GM13976 (cell line): ENCODE measurements at regions not wholly inside any gene's neighbourhood (a gene's known extent, or its start where the extent isn't known, plus 50 kb on each side); places are given as distances from the start of the nearest gene placed in this dataset.

ENCODE experiments used
- DNase-seq: peaks from one replicate; pipeline ENCODE4 v3.0.0; 2012; ENCODE audit warnings: low spot score
- in situ Hi-C: fragments of 300-500 bp; cut with MboI; formaldehyde crosslinking; loops from one replicate; pipeline ENCODE4 v1.12.0; 2022; ENCODE audit warnings: low sequenced_read_pairs, mixed read lengths, inconsistent platforms; ENCODE audit not compliant: unreplicated experiment
- TF ChIP-seq, protein P1 (sequence below): IDR thresholded peaks from 2 replicates; pipeline ENCODE4 v1.5.1; 2012; ENCODE audit warnings: borderline replicate concordance, mild to moderate bottlenecking; ENCODE audit not compliant: insufficient read depth; ENCODE audit errors: extremely low read depth, missing control alignments, control extremely low read depth

DNA sequence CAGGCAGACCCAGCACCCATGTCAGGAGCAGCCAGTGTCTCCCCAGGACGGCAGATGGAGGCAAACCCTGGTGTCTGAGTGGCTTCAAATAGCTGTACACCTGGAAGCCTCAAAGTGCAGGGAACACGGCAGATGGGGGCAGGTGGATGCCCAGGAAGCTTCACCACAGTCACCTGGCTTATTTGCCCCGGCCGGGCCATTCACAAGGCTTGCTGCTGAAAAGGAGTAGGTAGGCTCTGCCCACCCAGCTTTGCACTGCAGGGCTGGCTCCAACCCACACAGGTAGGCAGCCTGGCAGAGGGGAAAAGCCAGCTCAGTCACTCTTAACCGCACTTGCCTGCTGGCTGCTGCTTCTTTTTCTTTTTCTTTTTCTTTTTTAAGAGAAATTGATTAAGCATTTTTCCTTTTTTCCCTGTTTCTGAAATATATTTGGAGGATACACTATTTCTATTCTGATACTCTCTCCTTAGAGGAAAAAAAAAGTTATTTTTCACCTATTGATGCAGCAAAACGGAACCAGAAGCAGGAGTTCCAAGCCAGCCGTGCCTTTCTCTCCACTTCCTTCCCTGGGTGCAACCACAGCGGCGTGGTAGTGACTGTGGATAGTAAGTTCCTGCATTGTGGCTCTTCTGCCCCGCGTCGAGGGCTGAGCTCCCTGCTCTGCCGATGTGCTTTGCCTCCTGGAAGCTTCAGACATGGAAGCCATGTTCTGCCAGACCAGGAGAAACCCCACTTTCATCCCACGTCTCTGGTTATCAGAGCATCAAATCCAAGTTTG lies 118.3 kb downstream of the KLF6 start:
- in situ Hi-C loops = no loop called here
- TF ChIP-seq, protein P1, sequence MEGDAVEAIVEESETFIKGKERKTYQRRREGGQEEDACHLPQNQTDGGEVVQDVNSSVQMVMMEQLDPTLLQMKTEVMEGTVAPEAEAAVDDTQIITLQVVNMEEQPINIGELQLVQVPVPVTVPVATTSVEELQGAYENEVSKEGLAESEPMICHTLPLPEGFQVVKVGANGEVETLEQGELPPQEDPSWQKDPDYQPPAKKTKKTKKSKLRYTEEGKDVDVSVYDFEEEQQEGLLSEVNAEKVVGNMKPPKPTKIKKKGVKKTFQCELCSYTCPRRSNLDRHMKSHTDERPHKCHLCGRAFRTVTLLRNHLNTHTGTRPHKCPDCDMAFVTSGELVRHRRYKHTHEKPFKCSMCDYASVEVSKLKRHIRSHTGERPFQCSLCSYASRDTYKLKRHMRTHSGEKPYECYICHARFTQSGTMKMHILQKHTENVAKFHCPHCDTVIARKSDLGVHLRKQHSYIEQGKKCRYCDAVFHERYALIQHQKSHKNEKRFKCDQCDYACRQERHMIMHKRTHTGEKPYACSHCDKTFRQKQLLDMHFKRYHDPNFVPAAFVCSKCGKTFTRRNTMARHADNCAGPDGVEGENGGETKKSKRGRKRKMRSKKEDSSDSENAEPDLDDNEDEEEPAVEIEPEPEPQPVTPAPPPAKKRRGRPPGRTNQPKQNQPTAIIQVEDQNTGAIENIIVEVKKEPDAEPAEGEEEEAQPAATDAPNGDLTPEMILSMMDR = no peak
- DNase-seq = no peak

DNA sequence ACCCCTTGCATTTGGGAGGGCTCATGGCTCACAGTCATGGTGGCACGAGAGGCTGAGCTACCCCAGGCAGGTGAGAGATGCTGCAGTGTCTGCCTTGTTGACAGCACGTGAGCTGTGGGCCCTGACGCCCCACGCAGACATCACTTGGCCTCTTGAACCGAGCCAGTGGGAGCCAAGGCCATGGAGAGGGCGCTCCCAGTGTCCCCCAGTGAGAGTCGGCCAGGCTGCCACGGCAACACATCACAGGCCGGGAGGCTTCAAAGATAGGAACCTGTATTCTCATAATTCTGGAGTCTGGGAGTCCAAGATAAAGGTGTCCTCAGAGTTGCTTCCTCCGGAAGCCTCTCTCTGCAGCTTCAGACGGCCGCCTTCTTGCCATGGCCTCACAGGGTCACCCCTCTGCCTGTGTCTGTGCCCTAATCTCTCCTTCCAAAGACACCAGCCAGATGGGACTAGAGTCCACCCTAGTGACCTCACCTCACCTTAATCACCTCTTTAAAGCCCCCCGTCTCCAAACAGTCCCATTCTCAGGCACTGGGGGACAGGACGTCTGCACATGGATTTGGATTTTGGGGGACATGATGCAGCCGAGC lies 119.6 kb downstream of the KLF6 start:
- in situ Hi-C loops = no loop called here
- TF ChIP-seq, protein P1 = no peak
- no peak for DNase-seq

DNA sequence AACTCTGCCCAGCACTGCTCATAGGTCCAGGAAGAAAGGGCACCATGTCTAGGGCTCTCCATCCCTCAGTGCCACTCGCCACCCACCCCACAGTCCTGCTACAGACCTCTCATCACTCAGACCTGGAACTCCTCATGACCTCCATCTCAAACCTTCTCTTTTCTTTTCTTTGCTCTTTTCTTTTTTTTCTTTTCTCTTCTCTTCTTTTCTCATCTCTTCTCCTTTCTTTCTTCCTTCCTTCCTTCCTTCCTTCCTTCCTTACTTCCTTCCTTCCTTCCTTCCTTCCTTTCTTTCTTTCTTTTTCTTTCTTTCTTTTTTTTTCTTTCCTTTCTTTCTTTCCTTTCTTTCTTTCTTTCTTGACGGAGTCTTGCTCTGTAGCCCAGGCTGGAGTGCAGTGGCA lies 122.2 kb downstream of the KLF6 start:
- TF ChIP-seq, protein P1 = no peak
- in situ Hi-C loops = no loop called here

DNA sequence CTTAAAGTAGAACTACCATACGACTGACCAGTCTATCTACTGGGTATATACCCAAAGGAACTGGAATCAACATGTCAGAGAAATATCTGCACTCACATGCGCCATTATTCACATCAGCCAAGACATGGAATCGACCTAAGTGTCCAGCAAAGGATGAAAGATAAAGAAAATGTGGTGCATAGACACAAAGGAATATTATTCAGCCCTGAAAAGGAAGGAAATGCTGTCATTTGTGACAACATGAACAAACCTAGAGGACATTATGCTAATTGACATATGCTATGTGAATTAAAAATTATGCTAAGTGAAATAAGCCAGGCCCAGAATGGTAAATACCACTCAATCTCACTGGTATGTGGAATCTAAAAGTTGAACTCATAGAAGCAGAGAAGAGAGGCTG lies 123.7 kb downstream of the KLF6 start:
- no peak for DNase-seq
- in situ Hi-C loops = no loop called here

More for the DNA sequence above, 122.2 kb downstream of the KLF6 start:
- DNase-seq = no peak

DNA sequence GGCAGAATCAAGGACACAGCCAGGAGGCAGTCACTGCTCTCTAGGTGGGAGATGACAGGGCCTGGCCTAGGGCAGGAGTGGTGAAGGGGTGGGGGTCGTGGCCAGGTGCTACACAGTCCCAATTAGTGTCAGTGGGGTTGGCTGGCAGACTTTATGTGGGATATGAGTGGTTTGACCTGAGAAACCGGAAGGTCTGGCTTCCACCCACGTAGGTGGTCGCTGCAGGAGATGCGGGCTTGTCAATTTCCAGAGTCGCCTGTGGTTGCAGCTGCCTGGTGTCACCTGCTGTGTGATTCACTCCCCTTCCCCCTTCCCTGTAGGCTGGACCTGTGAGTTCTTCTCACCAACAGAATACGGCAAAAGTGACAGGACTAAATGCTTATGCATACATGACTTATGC lies 124.3 kb downstream of the KLF6 start:
- DNase-seq = no peak
- TF ChIP-seq, protein P1 = no peak
- in situ Hi-C loops = no loop called here

More for the DNA sequence above, 123.7 kb downstream of the KLF6 start:
- TF ChIP-seq, protein P1 = no peak

DNA sequence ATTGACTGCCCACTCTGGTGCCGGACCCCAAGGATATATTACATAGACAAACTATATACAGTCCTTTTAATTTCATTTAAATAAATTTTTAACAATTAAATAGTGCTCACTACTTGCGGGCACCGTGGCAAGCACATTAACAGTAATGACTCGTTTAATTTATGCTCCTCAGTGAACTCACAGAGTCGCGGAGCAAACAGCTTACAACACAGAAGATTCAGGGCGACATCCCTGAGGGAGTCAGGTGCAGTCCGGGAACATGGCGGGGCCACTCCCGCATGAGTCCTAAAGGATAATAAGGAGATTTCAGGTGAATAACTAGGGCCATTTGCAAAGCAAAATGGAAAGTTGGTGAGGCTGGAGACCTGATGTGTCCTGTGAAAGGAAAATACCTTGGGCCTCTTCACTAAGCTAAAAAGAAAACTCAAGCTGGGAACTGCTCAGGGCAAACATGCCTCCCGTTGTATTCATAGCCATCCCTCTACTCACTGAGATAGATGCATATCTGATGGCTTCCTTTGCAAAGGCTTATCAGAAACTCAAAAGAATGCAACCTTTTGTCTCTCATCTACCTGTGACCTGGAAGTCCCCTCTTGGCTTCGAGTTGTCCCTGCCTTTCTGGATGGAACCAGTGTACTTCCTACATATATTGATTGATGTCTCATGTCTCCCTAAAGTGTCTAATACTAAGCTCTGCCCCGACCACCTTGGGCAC lies 125.6 kb downstream of the KLF6 start:
- no peak for DNase-seq
- in situ Hi-C loops = no loop called here
- TF ChIP-seq, protein P1 = no peak
